Uterus (tissue), 2 donors: ENCODE measurements at regions not wholly inside any gene's neighbourhood (a gene's known extent, or its start where the extent isn't known, plus 50 kb on each side); places are given as distances from the start of the nearest gene placed in this dataset.

Experiments
- CTCF ChIP-seq, 4 experiments: fragments of 200-600 bp in 2 of 4; fragments of 450-650 bp in 2 of 4; sonication (generic) in 2 of 4; IDR thresholded peaks; one replicate each; pipeline ENCODE4 v1.5.1; 2016 to 2019; ENCODE audit warnings: antibody characterized with exemption in 4 of 4, mild to moderate bottlenecking in 2 of 4, moderate library complexity in 1 of 4
- POLR2A ChIP-seq, 2 donors: fragments of 450-650 bp; IDR thresholded peaks; one replicate each; pipeline ENCODE4 v1.6.1; 2016; ENCODE audit warnings: antibody characterized with exemption in 2 of 2, mild to moderate bottlenecking in 1 of 2, moderate library complexity in 1 of 2

GRCh38 chr2:57615855-57616556, 430.6 kb upstream of the VRK2 start:
- TF ChIP-seq CTCF (IDR thresholded peaks at IDR 0.05) (no peak), POLR2A (IDR thresholded peaks at IDR 0.05) (no peak)
